Iris pigment epithelial cell (primary cell): ENCODE measurements at regions not wholly inside any gene's neighbourhood (a gene's known extent, or its start where the extent isn't known, plus 50 kb on each side); places are given as distances from the start of the nearest gene placed in this dataset.

Experiments
- DNase-seq: peaks from one replicate; pipeline ENCODE4 v3.0.0-alpha.2; 2011; ENCODE audit warnings: low read depth

DNA sequence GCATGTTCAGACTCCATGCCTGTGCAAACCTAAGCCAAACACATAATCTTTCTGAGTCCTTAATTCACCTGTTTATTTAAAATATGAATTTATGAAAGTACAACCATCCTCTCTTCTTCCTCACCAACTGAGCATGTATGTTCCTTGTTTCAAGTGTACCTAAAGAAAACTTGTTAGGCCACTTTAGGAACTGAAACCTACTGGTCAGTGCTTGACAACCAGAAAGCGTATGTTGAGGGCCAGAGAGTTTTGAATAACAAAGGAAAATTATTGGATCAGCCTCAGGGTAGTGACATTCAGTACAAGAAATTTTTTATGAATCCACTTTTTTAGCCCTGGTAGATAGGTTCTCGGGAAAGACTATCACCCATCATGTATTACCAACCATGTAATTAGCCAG, 847.6 kb upstream of the CELF4 start:
- no peak for DNase-seq

DNA sequence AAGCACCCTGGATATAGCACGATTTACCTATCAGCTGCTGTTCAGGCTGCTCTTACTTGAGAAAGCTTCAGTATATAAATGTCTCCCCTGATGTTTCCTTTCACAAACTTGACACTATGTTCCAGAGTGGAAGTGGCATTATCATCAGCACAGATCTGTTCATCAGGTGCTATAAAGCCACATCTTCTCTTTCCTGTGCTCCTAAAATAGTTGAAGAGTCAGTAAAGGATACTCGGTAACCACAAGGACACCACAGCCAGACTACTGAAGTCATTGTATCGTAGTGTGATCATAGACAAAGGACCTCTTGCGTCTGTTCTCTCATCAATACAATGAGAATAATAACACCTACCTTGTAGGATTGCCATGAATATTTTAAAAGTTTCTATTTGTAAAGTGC, 841.0 kb upstream of the CELF4 start:
- DNase-seq: no peak

DNA sequence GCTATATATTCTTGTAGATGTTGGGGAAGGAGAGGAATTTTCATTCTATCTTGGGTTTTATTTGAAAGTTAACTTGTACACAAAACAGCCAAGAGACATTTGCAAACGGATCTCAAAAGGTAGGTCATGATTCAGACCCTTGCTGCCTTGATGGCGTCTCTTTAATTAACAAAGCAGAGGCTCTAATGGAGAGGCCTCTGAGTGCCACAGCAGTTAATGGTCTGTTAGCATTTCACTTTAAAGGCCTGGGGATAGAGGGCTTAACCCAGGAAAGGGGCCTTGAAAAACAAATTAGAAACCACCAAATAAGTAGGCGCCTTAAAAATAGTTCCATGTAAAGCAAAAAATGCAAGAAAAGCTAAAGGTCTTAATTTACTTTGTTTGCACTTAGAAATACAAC, 836.9 kb upstream of the CELF4 start:
- DNase-seq: no peak

GRCh38 chr18:38397094-38397493, 831.5 kb upstream of the CELF4 start:
- no peak for DNase-seq

GRCh38 chr18:38386146-38386545, 820.5 kb upstream of the CELF4 start:
- DNase-seq: no peak

- peak; percentile 7 for DNase-seq
Observed at GRCh38 chr18:38369772-38370690, 804.4 kb upstream of the CELF4 start.

DNA sequence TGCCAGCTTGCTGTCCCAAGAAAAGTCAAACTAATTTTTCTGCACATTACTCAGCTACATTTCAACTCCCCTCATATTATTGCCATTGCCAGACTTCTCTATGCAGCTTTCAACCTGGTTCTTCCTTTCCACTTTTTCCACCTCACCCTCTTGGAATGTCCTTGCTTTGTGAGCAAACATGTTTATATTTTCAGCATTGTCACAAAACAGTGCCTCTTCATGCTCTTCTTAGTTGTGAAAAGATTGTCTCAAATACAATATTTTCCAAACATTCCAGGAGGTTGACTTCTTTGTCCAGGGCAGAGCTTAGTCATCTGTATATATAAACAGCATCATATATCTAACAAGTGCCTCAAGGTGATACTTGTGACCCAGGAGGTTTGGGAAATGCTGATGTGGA, 803.3 kb upstream of the CELF4 start:
- peak; percentile 3 for DNase-seq

DNA sequence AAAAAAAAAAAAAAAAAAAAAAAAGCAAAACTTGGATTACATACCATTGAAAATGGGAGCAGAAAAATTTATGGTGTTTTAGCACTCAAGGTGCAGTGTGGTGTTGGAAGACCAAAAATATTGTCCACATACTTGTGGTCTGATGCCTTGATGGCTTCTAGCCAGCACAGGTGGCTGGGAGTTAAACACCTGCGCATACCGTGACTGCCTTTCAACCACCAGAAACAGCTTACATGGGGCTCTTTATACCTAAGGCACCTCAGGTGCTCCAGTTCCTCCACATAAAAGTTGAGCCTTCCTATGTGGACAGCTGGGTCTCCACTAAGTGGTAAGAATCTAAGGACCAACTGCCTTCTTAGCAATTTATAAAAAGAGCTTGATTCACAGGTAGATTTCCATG, 802.6 kb upstream of the CELF4 start:
- DNase-seq: no peak

DNA sequence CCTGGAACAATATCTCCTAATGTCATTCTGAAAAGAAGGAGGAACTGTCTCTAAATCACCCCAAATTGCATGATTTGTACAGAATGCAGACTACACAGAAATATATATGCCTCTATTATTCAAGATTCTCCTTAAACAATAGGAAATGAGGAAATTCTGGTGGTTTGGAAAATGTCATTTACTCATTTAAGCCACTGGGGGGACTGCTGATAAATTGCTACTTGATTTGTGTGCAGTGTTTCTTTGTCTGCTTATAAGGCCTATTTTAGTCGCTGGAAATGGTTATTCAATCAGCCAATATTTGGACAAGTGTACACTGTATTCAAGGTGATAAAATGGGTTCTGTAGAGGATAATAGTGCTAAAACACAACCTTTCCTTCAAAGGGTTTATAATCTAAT, 801.9 kb upstream of the CELF4 start:
- no peak for DNase-seq

- no peak for DNase-seq
Observed at GRCh38 chr18:38362286-38362792, 796.7 kb upstream of the CELF4 start.

- no peak for DNase-seq
Observed at GRCh38 chr18:38358805-38359657, 793.4 kb upstream of the CELF4 start.

DNA sequence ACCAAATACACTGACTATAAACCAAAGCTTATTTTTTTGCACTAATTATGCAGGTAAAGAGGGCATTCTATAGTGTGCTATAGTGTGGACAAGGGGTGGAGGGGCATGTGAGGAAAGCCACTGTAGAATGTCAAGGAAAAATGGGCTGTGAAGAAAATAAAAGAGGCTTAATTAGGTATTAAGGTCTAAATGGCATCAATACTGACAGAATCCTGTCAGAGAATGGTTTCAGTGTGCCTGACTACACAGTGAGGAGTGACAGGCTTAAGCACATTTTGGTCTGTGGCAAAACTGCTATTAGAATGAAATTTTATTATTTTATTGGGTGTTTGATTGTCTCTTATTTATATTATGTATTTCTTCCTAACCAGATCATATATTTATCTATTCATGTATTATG, 787.6 kb upstream of the CELF4 start:
- no peak for DNase-seq

- no peak for DNase-seq
Observed at GRCh38 chr18:38350141-38350540, 784.5 kb upstream of the CELF4 start.

GRCh38 chr18:38330573-38330972, 765.0 kb upstream of the CELF4 start:
- DNase-seq: no peak

DNA sequence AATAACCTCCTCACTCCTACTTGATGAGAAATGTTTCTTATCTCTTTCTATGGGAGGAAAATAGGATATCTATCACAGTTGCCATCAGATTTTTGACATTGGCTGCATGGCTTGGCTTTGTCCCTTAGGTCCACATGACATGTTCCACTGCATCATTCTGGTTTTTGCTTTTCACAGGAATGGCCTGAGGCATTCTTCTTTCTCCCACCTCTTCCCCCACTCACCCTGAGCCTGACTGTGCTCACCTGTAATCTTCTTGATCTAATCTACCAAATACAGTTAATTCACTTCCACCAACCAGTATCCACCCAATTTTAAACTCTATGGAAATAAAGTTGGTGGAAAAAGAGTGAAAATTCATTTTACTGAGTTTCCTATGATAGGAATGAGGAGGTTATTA, 763.5 kb upstream of the CELF4 start:
- no peak for DNase-seq

DNA sequence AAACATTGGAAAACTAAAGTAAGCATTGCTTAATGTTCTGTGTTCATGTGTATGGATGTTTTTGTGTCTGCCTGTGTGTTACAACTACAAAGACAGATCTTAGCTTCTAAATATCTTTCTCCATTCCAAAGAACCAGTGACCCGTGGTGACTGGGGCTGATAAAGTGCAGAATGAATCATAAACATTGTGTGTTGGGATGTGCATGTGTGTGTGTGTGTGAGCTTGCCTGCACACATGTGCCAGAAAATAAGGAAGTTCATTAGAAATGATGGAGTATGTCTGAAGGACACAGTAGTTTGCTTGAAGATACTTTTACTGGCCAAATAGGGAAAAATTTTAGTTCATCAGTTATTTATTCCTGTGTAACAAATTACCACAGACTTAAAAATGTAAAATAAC, 756.6 kb upstream of the CELF4 start:
- no peak for DNase-seq

DNA sequence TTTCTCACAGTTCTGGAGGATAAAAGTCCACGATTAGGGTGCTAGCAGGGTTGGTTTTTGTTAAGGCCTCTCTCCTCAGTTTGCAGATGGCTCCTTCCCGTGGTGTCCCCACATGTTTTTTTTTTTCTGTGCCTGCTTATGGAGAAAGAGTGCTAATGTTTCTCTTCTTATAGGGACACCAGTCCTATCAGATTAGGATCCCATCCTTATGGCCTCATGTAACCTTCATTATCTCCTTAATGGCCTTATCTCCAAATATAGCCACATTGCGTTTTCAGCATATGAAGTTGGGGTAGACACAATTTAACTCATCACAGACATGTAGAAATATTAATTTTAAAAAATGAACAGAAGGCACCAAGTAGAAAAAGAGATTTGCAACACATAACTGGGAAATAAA, 755.7 kb upstream of the CELF4 start:
- DNase-seq: no peak

DNA sequence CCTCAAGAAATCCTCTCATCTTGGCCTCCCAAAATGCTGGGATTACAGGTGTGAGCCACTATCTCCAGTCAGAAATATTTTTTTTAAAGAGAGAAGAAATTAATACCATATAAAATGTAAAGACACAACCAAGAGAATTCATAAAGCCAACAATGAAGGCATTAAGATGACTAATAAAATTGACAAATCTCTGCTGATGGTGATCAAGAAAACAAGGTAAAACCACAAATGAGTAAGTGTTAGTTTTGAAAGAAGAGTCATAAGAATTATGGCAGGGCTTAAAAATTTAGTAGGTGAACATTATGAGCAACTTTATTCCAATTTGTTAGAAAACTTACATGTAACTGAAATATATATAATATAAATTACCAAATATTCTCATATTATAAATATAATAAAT, 752.8 kb upstream of the CELF4 start:
- DNase-seq: no peak

- no peak for DNase-seq
Observed at GRCh38 chr18:38313831-38314230, 748.2 kb upstream of the CELF4 start.

- DNase-seq: no peak
Observed at GRCh38 chr18:38312532-38312931, 746.9 kb upstream of the CELF4 start.

DNA sequence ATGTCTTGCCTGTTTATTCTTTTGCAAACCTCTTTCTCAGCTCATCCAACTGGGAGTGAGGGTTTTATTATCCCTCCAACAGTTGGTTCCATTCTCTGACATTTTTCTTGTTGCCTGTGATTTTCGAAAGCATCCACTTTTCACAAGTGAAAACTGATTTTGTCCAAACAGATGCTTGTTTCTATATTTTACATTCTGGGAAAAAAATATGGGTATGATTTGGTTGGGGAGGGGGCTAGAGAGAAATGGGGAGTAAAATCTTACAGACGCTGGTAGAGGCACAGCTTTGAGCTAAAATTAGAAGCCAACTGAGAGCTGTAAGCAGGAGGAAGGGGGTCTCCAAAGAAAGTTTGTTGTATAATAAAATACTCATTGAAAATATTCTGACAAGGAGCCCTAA, 745.3 kb upstream of the CELF4 start:
- no peak for DNase-seq

- no peak for DNase-seq
Observed at GRCh38 chr18:38307914-38308313, 742.3 kb upstream of the CELF4 start.

- no peak for DNase-seq
Observed at GRCh38 chr18:38305961-38306360, 740.4 kb upstream of the CELF4 start.
